Kidney tubule cell (primary cell): ENCODE measurements at regions not wholly inside any gene's neighbourhood (a gene's known extent, or its start where the extent isn't known, plus 50 kb on each side); places are given as distances from the start of the nearest gene placed in this dataset.

Experiments
- DNase-seq: peaks from one replicate; pipeline ENCODE4 v3.0.0-alpha.2; 2018; ENCODE audit warnings: low spot score

GRCh38 chr15:23514484-23514883 lies 51.0 kb upstream of the MKRN3 start:
- DNase-seq: no peak

GRCh38 chr15:23506762-23507161 lies 58.7 kb upstream of the MKRN3 start:
- DNase-seq: no peak

GRCh38 chr15:23503980-23504379 lies 56.9 kb upstream of the GOLGA6L2 start:
- DNase-seq: no peak

- no peak for DNase-seq
Observed at GRCh38 chr15:23503576-23503975, 56.5 kb upstream of the GOLGA6L2 start.

GRCh38 chr15:23497710-23498111 lies 50.7 kb upstream of the GOLGA6L2 start:
- peak; percentile 14 for DNase-seq
